H1 (cell line): ENCODE measurements at regions not wholly inside any gene's neighbourhood (a gene's known extent, or its start where the extent isn't known, plus 50 kb on each side); places are given as distances from the start of the nearest gene placed in this dataset.

Source experiments
- CTCF ChIA-PET: fragments of 300-600 bp; sonication (Branson Sonifier 250); formaldehyde crosslinking; loops from one replicate; lab custom pipeline; 2021; ENCODE audit not compliant: partially characterized antibody; lab: Charles Lee
- POLR2A ChIA-PET: fragments of 300-600 bp; sonication (Branson Sonifier 250); formaldehyde crosslinking; loops from one replicate; lab custom pipeline; 2021; ENCODE audit warnings: inconsistent platforms; ENCODE audit not compliant: partially characterized antibody; lab: Charles Lee
- DNase-seq, 2 experiments: peaks; one replicate each; pipeline versions ENCODE4 v3.0.0 to v3.0.0-alpha.2; 2010 to 2022; ENCODE audit warnings: low spot score in 2 of 2, low read depth in 1 of 2, mixed read lengths in 1 of 2
- FAIRE-seq: peaks from 2 replicates; lab custom pipeline; 2011; peaks lifted over from hg19 to GRCh38; lab: Jason Lieb, UNC
- H2AFZ ChIP-seq: 2 replicates; pipeline ENCODE4 v1.8.1; 2012; ENCODE audit warnings: low read length, inconsistent platforms
- H2AK5ac ChIP-seq: 2 replicates; pipeline ENCODE4 v1.6.1; 2013; ENCODE audit warnings: low read depth, low read length
- H2BK120ac ChIP-seq: replicated peaks from 2 replicates; pipeline ENCODE3; 2013; ENCODE audit warnings: low read depth, low read length, inconsistent platforms
- H2BK12ac ChIP-seq: 2 replicates; pipeline ENCODE4 v1.6.1; 2013; ENCODE audit warnings: low read depth, low read length
- H2BK15ac ChIP-seq: 2 replicates; pipeline ENCODE4 v1.6.1; 2013; ENCODE audit warnings: low read length
- H2BK20ac ChIP-seq: 2 replicates; pipeline ENCODE4 v1.6.1; 2013; ENCODE audit warnings: low read length
- H2BK5ac ChIP-seq: 2 replicates; pipeline ENCODE4 v1.6.1; 2013; ENCODE audit warnings: low read depth, low read length
- H3K14ac ChIP-seq: 2 replicates; pipeline ENCODE4 v1.6.1; 2013; ENCODE audit warnings: inconsistent platforms; ENCODE audit not compliant: insufficient read length
- H3K18ac ChIP-seq: 2 replicates; pipeline ENCODE4 v1.6.1; 2013; ENCODE audit warnings: low read length; ENCODE audit errors: extremely low read depth
- H3K23ac ChIP-seq: 2 replicates; pipeline ENCODE4 v1.6.1; 2013; ENCODE audit warnings: inconsistent platforms; ENCODE audit not compliant: insufficient read length
- H3K23me2 ChIP-seq: 2 replicates; pipeline ENCODE4 v1.6.1; 2013; ENCODE audit warnings: low read depth, low read length
- H3K27ac ChIP-seq: 2 replicates; pipeline ENCODE4 v1.6.1; 2011; ENCODE audit warnings: low read depth, low read length, inconsistent platforms
- H3K27me3 ChIP-seq, 4 experiments: replicated peaks in 1 of 4; 1 replicate in 1 of 4; 2 replicates in 3 of 4; pipeline versions ENCODE4 v1.6.1 to v1.8.1; 2011 to 2013; ENCODE audit warnings: low read length in 3 of 4, mild to moderate bottlenecking in 3 of 4, inconsistent platforms in 2 of 4, mixed read lengths in 2 of 4, moderate library complexity in 1 of 4; ENCODE audit not compliant: control insufficient read depth in 3 of 4, insufficient read depth in 3 of 4; ENCODE audit errors: extremely low read depth in 1 of 4
- H3K36me3 ChIP-seq, 4 experiments: 2 replicates each; pipeline versions ENCODE4 v1.6.1 to v1.8.1; 2011 to 2013; ENCODE audit warnings: mild to moderate bottlenecking in 4 of 4, low read length in 3 of 4, moderate library complexity in 2 of 4, control low read depth in 1 of 4, inconsistent platforms in 1 of 4; ENCODE audit not compliant: insufficient read depth in 4 of 4, control insufficient read depth in 2 of 4
- H3K4ac ChIP-seq: replicated peaks from 2 replicates; pipeline ENCODE3; 2013; ENCODE audit warnings: low read length, low read depth, mixed read lengths, inconsistent platforms; ENCODE audit not compliant: insufficient read length
- H3K4me1 ChIP-seq, 4 experiments: replicated peaks in 1 of 4; 1 replicate in 1 of 4; 2 replicates in 3 of 4; pipeline versions ENCODE4 v1.6.1 to v1.8.1; 2011 to 2013; ENCODE audit warnings: low read length in 3 of 4, inconsistent platforms in 2 of 4, mixed read lengths in 1 of 4; ENCODE audit not compliant: insufficient read depth in 4 of 4, control insufficient read depth in 3 of 4
- H3K4me2 ChIP-seq, 2 experiments: 2 replicates each; pipeline versions ENCODE4 v1.6.1 to v1.8.1; 2011 to 2013; ENCODE audit warnings: low read depth in 2 of 2, low read length in 2 of 2, control low read depth in 1 of 2, inconsistent platforms in 1 of 2, mild to moderate bottlenecking in 1 of 2; ENCODE audit not compliant: insufficient read depth in 1 of 2
- H3K4me3 ChIP-seq, 4 experiments: fragments of 200-600, 300-600 bp in 1 of 4; sonication (generic), shearing (Covaris generic), sonication (Bioruptor Twin) in 1 of 4; 2 replicates each; pipeline versions ENCODE4 v1.5.1 to v1.8.1; 2011 to 2016; ENCODE audit warnings: low read length in 4 of 4, low read depth in 3 of 4, control low read depth in 2 of 4, inconsistent platforms in 2 of 4, mild to moderate bottlenecking in 2 of 4, mixed read lengths in 1 of 4, moderate library complexity in 1 of 4; ENCODE audit not compliant: insufficient read depth in 2 of 4; ENCODE audit errors: extremely low read depth in 1 of 4
- H3K56ac ChIP-seq: replicated peaks from 2 replicates; pipeline ENCODE3; 2013; ENCODE audit warnings: low read depth, mild to moderate bottlenecking, mixed read lengths, low read length, inconsistent platforms; ENCODE audit not compliant: insufficient read length
- H3K79me1 ChIP-seq: 2 replicates; pipeline ENCODE4 v1.6.1; 2013; ENCODE audit warnings: low read depth, low read length, control low read depth
- H3K79me2 ChIP-seq, 2 experiments: 2 replicates each; pipeline versions ENCODE4 v1.6.1 to v1.8.1; 2012 to 2013; ENCODE audit warnings: low read length in 2 of 2, mild to moderate bottlenecking in 2 of 2, inconsistent platforms in 1 of 2; ENCODE audit not compliant: insufficient read depth in 2 of 2, control insufficient read depth in 1 of 2
- H3K9ac ChIP-seq, 4 experiments: replicated peaks in 1 of 4; 1 replicate in 1 of 4; 2 replicates in 3 of 4; pipeline versions ENCODE4 v1.6.1 to v1.8.1; 2011 to 2013; ENCODE audit warnings: low read depth in 3 of 4, low read length in 3 of 4, control low read depth in 2 of 4, mild to moderate bottlenecking in 2 of 4, moderate library complexity in 2 of 4, inconsistent platforms in 1 of 4; ENCODE audit errors: extremely low read depth in 1 of 4
- H3K9me3 ChIP-seq, 2 experiments: 2 replicates each; pipeline versions ENCODE4 v1.6.1 to v1.8.1; 2012 to 2013; ENCODE audit warnings: mild to moderate bottlenecking in 2 of 2, moderate library complexity in 2 of 2, control low read depth in 1 of 2, inconsistent platforms in 1 of 2, low read depth in 1 of 2, low read length in 1 of 2, mixed read lengths in 1 of 2; ENCODE audit not compliant: insufficient read depth in 2 of 2
- H4K20me1 ChIP-seq, 2 experiments: replicated peaks in 1 of 2; 2 replicates each; pipeline versions ENCODE3 to v1.8.1; 2011 to 2013; ENCODE audit warnings: inconsistent platforms in 2 of 2, low read length in 2 of 2, mild to moderate bottlenecking in 1 of 2; ENCODE audit not compliant: insufficient read depth in 2 of 2, control insufficient read depth in 1 of 2
- H4K5ac ChIP-seq: 2 replicates; pipeline ENCODE4 v1.6.1; 2013; ENCODE audit warnings: low read length, low read depth, mixed read lengths, inconsistent platforms; ENCODE audit not compliant: insufficient read length
- H4K8ac ChIP-seq: 2 replicates; pipeline ENCODE4 v1.8.0; 2013; ENCODE audit warnings: mild to moderate bottlenecking, moderate library complexity, low read length, inconsistent platforms; ENCODE audit not compliant: insufficient read depth; ENCODE audit errors: extremely low read depth
- H4K91ac ChIP-seq: replicated peaks from 2 replicates; pipeline ENCODE3; 2013; ENCODE audit warnings: low read length, mixed read lengths, inconsistent platforms; ENCODE audit not compliant: insufficient read length
- ASH2L ChIP-seq: fragments of 200-600, 300-600 bp; sonication (generic); IDR thresholded peaks from one replicate; pipeline ENCODE4 v1.7.1; 2017; ENCODE audit warnings: low read length
- CBX8 ChIP-seq: fragments of 300-800, 300-1000 bp; sonication (generic); IDR thresholded peaks from 2 replicates; pipeline ENCODE4 v1.7.1; 2016; ENCODE audit warnings: low read depth, low read length, borderline replicate concordance
- GTF2F1 ChIP-seq: IDR thresholded peaks from 2 replicates; pipeline ENCODE4 v1.6.1; 2012; ENCODE audit warnings: low read depth, low read length, improper control_type of control experiment, borderline replicate concordance
- HDAC2 ChIP-seq, 2 experiments: fragments of 300-600 bp in 1 of 2; sonication (generic) in 1 of 2; IDR thresholded peaks; 2 replicates each; pipeline ENCODE4 v1.6.1; 2011 to 2012; ENCODE audit warnings: low read depth in 2 of 2, low read length in 2 of 2, mild to moderate bottlenecking in 2 of 2, moderate library complexity in 2 of 2, borderline replicate concordance in 1 of 2, inconsistent platforms in 1 of 2
- JUN ChIP-seq: IDR thresholded peaks from 2 replicates; pipeline ENCODE4 v1.6.1; 2011; ENCODE audit warnings: low read depth, mild to moderate bottlenecking, improper control_type of control experiment, low read length
- SAP30 ChIP-seq: fragments of 300-600 bp; sonication (generic); IDR thresholded peaks from 2 replicates; pipeline ENCODE4 v1.7.1; 2012; ENCODE audit warnings: low read length, moderate library complexity, mild to moderate bottlenecking, inconsistent platforms; ENCODE audit not compliant: insufficient read depth, insufficient replicate concordance
- TAF7 ChIP-seq: optimal IDR thresholded peaks from 2 replicates; pipeline ENCODE3; 2011; ENCODE audit warnings: low read depth, mild to moderate bottlenecking, inconsistent platforms, low read length, moderate library complexity, borderline replicate concordance
- WGBS, 2 experiments: shearing (Covaris generic) in 1 of 2; methylation state at CpG; one replicate each; pipeline versions ENCODE4 v1.1.6 to v1.1.7; 2013 to 2015; ENCODE audit warnings: low lambda C conversion rate in 2 of 2, mixed read lengths in 2 of 2, inconsistent platforms in 1 of 2, low coverage in 1 of 2, missing lambda C conversion rate in 1 of 2; ENCODE audit not compliant: insufficient replicate concordance in 2 of 2, insufficient coverage in 1 of 2, insufficient read length in 1 of 2; ENCODE audit errors: extremely low coverage in 1 of 2, missing lambda C conversion rate in 1 of 2; 5-methylcytosine and 5-hydroxymethylcytosine counted together

DNA sequence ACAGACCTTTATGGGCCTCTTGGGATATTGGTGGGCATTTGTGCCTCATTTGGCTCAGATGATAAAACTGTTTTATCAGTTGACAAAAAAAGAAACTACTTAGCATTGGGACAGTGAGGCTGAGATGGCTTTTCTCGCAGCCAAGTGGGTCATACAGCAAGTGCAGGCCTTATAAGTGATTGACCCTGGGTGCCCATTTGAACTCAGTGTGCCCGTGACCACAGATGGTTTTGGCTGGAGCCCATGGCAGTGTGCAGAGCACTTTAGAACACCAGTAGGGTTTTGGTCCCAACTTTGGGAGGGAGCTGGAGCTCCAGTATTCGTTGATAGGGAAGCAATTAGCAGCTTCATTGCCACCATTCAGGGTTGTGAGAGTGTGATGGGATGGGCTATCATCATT is 404.5 kb upstream of the LARGE1 start:
- Histone ChIP-seq H3K4me2 (no peak overlapping the region), H3K4me3 (no peak overlapping the region), H3K4me1 (no peaks in the 10 kb centered on the region), H4K20me1 (no peaks in the 10 kb centered on the region), H3K14ac (no peak overlapping the region), H3K23me2 (no peaks in the 10 kb centered on the region), H3K79me2 (no peaks in the 10 kb centered on the region), H3K9me3 (no peaks in the 10 kb centered on the region), H2BK20ac (no peak overlapping the region), H3K27me3 (no peaks in the 10 kb centered on the region), H3K36me3 (no peaks in the 10 kb centered on the region), H2BK5ac (no peak overlapping the region), H3K4ac (no peak overlapping the region), H3K23ac (no peak overlapping the region), H3K9ac (no peak overlapping the region), H3K56ac (no peak overlapping the region), H4K8ac (no peak overlapping the region), H2AFZ (no peak overlapping the region), H2AK5ac (no peak overlapping the region), H3K27ac (no peak overlapping the region), H4K5ac (no peak overlapping the region), H2BK120ac (no peak overlapping the region), H2BK12ac (no peak overlapping the region), H4K91ac (no peak overlapping the region), H2BK15ac (no peak overlapping the region), H3K18ac (no peak overlapping the region), H3K79me1 (no peaks in the 10 kb centered on the region)
- 89% methylated on average over 3 of the region's 3 CpGs; no CpG with 5 or more reads in 1 of the 2 experiments for WGBS, 2 experiments
- CTCF ChIA-PET, result no interaction called here
- no peak for DNase-seq
- no peak for FAIRE-seq
- POLR2A ChIA-PET, result interaction anchor here (0.7 kb wide), 1 partner anchor 567 kb away, joined by 3 read pairs; no protein-coding TSS in a partner anchor
- TF ChIP-seq JUN (no peak), TAF7 (no peak), SAP30 (no peak), ASH2L (no peak), HDAC2 (IDR thresholded peaks at IDR 0.05; ENCODE audit: borderline replicate concordance in 1 of 2, low read depth in 2 of 2, low read length in 2 of 2) (no peak), CBX8 (no peak), GTF2F1 (no peak)
